IPS DF 19.7 (cell line): ENCODE measurements at regions not wholly inside any gene's neighbourhood (a gene's known extent, or its start where the extent isn't known, plus 50 kb on each side); places are given as distances from the start of the nearest gene placed in this dataset.
"Not testable (repeated sequence)": the region's sequence is repeated elsewhere in the genome, so short reads cannot be mapped to it uniquely, and the experiment has no call there.

ENCODE experiments used
- DNase-seq: peaks from one replicate; pipeline ENCODE4 v3.0.0-alpha.2; 2013; ENCODE audit warnings: low read depth, low spot score

- DNase-seq: not testable (repeated sequence)
These were observed 65.0 kb upstream of the ARRDC3 start for GRCh38 chr5:91448079-91448478.

GRCh38 chr5:91446880-91447279, 63.8 kb upstream of the ARRDC3 start:
- not testable (repeated sequence) for DNase-seq

DNA sequence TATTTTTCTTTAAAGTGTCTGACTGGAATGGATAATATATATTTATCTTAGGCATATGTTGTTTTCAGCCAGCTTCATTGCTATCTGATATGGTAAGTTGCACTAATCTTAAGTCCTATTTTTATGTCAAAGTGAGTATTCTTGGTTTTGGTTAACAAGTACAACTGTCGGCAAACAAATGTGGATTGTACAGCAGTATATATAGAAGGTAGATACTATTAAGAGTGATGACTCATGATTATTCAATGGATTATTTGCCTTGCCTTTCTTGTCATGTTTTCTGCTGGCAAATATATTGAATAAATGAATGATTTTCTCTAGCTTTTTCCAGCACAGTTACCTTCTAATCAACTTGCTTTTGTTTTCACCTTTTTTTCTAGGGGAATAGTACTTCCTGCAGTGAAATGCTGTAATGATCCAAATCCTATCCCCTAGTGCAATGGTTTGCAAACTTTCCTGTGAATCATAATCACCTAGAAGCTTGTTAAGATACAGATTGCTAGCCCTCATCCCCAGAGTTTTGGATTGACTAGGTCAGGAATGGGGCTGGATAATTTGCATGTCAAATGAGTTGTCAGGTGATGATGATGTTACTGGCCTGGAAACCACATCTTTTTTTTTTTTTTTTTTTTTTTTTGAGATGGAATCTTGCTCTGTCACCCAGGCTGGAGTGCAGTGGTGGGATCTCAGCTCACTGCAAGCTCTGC, 60.8 kb upstream of the ARRDC3 start:
- no peak for DNase-seq

DNA sequence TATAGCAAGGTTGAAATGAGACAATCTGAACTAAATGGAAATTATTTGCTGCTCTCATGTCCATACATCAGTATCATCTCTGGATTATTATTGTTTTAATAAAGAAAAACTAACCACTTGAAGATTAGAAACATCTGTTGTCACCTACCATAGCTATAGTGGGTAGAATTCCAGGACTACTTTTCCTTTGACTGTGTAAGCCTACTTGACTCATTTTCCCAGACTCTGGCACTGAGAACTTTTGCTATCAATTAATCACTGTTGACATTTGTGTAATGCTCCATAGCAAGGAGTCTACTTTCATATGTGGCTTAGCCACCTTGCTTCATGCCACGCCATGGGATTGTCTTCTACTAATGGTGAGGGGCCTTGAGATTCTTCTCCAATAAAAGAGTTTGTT, 59.9 kb upstream of the ARRDC3 start:
- DNase-seq: no peak

DNA sequence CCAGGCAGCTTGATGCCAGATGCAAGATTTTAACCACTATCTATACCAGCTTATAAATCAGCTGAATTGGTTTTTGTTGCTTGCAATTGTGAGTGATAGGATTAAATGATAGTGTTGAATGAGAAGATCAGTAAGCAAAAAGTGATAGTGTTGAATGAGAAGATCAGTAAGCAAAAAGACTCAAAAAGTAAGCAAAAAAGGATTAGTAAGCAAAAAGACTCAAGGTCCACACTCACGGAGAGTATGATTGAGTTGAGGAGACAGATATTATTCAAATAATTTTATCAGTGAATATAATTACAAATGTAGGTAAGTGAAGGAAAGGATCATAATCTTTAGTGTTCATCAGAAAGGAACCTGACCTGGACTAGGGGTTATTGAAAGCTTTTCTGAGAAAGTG, 58.0 kb upstream of the ARRDC3 start:
- no peak for DNase-seq

- DNase-seq: peak; percentile 17
These were observed 55.8 kb upstream of the ARRDC3 start for GRCh38 chr5:91438871-91439270.

DNA sequence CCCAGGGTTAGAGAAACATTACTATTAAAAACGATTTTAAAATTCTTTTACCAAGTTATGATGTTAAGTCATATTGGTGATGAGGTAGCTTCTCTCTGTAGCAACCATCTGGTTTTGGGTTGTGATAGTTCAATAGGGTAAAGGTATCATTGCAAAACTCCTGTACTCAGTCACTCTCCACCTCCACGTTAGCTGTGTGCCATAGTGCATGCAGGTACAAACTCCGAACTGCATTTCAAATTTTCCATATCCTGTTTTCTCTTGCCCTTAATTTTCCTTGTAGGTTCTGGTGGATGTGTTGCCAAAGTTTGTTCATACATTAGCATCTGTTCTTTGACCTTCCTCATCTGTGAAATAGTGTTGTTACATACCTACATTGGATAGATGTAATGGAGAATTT, 53.1 kb upstream of the ARRDC3 start:
- no peak for DNase-seq

DNA sequence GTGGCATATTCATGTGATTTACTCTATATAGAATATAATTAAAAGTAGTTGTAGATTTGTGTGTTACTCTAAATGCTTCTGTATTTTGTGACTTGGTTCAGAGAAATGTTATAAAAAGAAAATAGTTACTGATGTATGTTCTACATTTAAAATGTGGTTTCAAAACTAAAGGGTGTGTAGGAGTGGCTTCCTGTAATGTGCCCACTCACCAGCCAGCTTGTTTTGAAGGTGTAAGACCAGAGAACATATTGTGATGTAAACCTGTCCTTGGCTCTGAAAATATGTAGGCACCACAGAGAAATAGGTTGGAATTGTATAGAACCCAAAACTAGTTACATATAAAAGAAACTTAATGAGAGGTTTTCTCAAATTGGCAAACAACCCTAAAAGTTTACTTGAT, 51.2 kb upstream of the ARRDC3 start:
- no peak for DNase-seq

GRCh38 chr5:91433861-91434260, 50.7 kb upstream of the ARRDC3 start:
- DNase-seq: no peak
